GM12878 (cell line): ENCODE measurements at regions not wholly inside any gene's neighbourhood (a gene's known extent, or its start where the extent isn't known, plus 50 kb on each side); places are given as distances from the start of the nearest gene placed in this dataset.

Experiments used
- ATAC-seq: fragments of 200-7000 bp; cut with Tn5 transposase; 3 replicates; pipeline ENCODE4 v1.9.1; 2020; ENCODE audit warnings: mild to moderate bottlenecking, moderate library complexity
- BruUV-seq: library from RNA; stranded (reverse); fragments of 400-500 nt; replicated peaks from 2 replicates; lab custom pipeline; 2021; lab: Mats Ljungman, UMichigan
- CTCF ChIA-PET: fragments of 300-600 bp; sonication (Branson Sonifier 250); formaldehyde crosslinking; extraction: SDS; loops from one replicate; lab custom pipeline; 2021; ENCODE audit warnings: inconsistent platforms; lab: Yijun Ruan, JAX
- POLR2A ChIA-PET: fragments of 350-600 bp; formaldehyde crosslinking; extraction: SDS; loops from one replicate; lab custom pipeline; 2021; ENCODE audit warnings: inconsistent platforms; lab: Charles Lee
- RAD21 ChIA-PET: fragments of 300-600 bp; sonication (Branson Sonifier 250); formaldehyde crosslinking; loops from one replicate; lab custom pipeline; 2023; ENCODE audit warnings: antibody characterized with exemption; ENCODE audit not compliant: unreplicated experiment; lab: Charles Lee
- SMC1A ChIA-PET: fragments of 300-600 bp; sonication (Branson Sonifier 250); formaldehyde crosslinking; loops from one replicate; lab custom pipeline; 2023; ENCODE audit not compliant: unreplicated experiment, uncharacterized antibody; lab: Charles Lee
- DNase-seq: peaks from one replicate; pipeline ENCODE4 v3.0.0-alpha.2; 2011; ENCODE audit warnings: low read depth, low spot score
- FAIRE-seq: peaks from 3 replicates; lab custom pipeline; 2011; peaks lifted over from hg19 to GRCh38; lab: Jason Lieb, UNC
- H2AFZ ChIP-seq: 2 replicates; pipeline ENCODE4 v1.6.0; 2011; ENCODE audit warnings: low read depth, low read length, control low read depth; ENCODE audit not compliant: control insufficient read depth
- H3K27ac ChIP-seq: 2 replicates; pipeline ENCODE4 v1.5.1; 2011; ENCODE audit warnings: control low read depth; ENCODE audit not compliant: control insufficient read depth, insufficient read depth
- H3K27me3 ChIP-seq, 2 experiments: replicated peaks in 1 of 2; 2 replicates each; pipeline versions ENCODE4 v1.6.0 to v1.6.1; 2011; ENCODE audit warnings: low read length in 1 of 2; ENCODE audit not compliant: control insufficient read depth in 2 of 2, insufficient read depth in 2 of 2
- H3K36me3 ChIP-seq, 2 experiments: 2 replicates each; pipeline ENCODE4 v1.5.1; 2011; ENCODE audit warnings: low read length in 1 of 2; ENCODE audit not compliant: control insufficient read depth in 2 of 2, insufficient read depth in 2 of 2
- H3K4me1 ChIP-seq: 2 replicates; pipeline ENCODE4 v1.6.1; 2011; ENCODE audit warnings: mild to moderate bottlenecking, low read length, moderate library complexity, mixed read lengths; ENCODE audit not compliant: control insufficient read depth, insufficient read depth
- H3K4me2 ChIP-seq: 2 replicates; pipeline ENCODE4 v1.6.0; 2011; ENCODE audit warnings: control low read depth; ENCODE audit not compliant: control insufficient read depth, insufficient read depth
- H3K4me3 ChIP-seq: fragments of 200-600 bp; sonication (generic); 2 replicates; pipeline ENCODE4 v1.5.1; 2016
- H3K79me2 ChIP-seq: 2 replicates; pipeline ENCODE4 v1.6.0; 2011; ENCODE audit warnings: low read length; ENCODE audit not compliant: control insufficient read depth, insufficient read depth
- H3K9ac ChIP-seq: 2 replicates; pipeline ENCODE4 v1.8.0; 2011; ENCODE audit warnings: low read length, control low read depth, mixed read lengths; ENCODE audit not compliant: control insufficient read depth, insufficient read depth
- H3K9me3 ChIP-seq: replicated peaks from 3 replicates; pipeline ENCODE4 v1.5.1; 2011; ENCODE audit warnings: mild to moderate bottlenecking, low read length; ENCODE audit not compliant: control insufficient read depth, insufficient read depth
- H4K20me1 ChIP-seq: 2 replicates; pipeline ENCODE4 v1.6.0; 2011; ENCODE audit not compliant: control insufficient read depth, insufficient read depth
- EP300 ChIP-seq, 2 experiments: fragments of 150-350 bp in 1 of 2; IDR thresholded peaks; 2 replicates each; pipeline ENCODE4 v1.6.1; 2011 to 2012; ENCODE audit warnings: low read depth in 2 of 2, low read length in 2 of 2, borderline replicate concordance in 1 of 2, improper control_type of control experiment in 1 of 2, inconsistent platforms in 1 of 2; ENCODE audit not compliant: control insufficient read depth in 1 of 2
- ETV6 ChIP-seq, 2 experiments: fragments of 450-650 bp in 1 of 2; IDR thresholded peaks in 1 of 2; conservative IDR thresholded peaks in 1 of 2; 2 replicates each; pipeline ENCODE4 v1.6.1; 2014; ENCODE audit warnings: antibody characterized with exemption in 1 of 2, borderline replicate concordance in 1 of 2, low read depth in 1 of 2, mild to moderate bottlenecking in 1 of 2, moderate library complexity in 1 of 2
- HDAC2 ChIP-seq: fragments of 200-600 bp; sonication (generic); IDR thresholded peaks from 2 replicates; pipeline ENCODE4 v1.6.1; 2017
- MAX ChIP-seq: IDR thresholded peaks from 2 replicates; pipeline ENCODE4 v1.6.1; 2012; ENCODE audit warnings: low read depth, low read length, improper control_type of control experiment
- NFYA ChIP-seq: IDR thresholded peaks from 2 replicates; pipeline ENCODE4 v1.6.1; 2011; ENCODE audit warnings: low read depth, mild to moderate bottlenecking, low read length, improper control_type of control experiment, borderline replicate concordance
- PML ChIP-seq: IDR thresholded peaks from 2 replicates; pipeline ENCODE4 v1.6.1; 2012; ENCODE audit warnings: low read length, inconsistent platforms
- SIX5 ChIP-seq: IDR thresholded peaks from 2 replicates; pipeline ENCODE4 v1.6.1; 2011; ENCODE audit warnings: mild to moderate bottlenecking, low read depth, low read length, moderate library complexity; ENCODE audit not compliant: severe bottlenecking
- SUZ12 ChIP-seq: fragments of 200-600 bp; sonication (generic); IDR thresholded peaks from one replicate; pipeline ENCODE4 v1.6.1; 2018; ENCODE audit warnings: antibody characterized with exemption, mild to moderate bottlenecking; ENCODE audit not compliant: unreplicated experiment
- TAF1 ChIP-seq: IDR thresholded peaks from 2 replicates; pipeline ENCODE4 v1.6.1; 2011; ENCODE audit warnings: mild to moderate bottlenecking, low read depth, low read length, borderline replicate concordance
- ZNF207 ChIP-seq: fragments of 450-650 bp; IDR thresholded peaks from 2 replicates; pipeline ENCODE4 v1.6.1; 2014; ENCODE audit warnings: antibody characterized with exemption, mild to moderate bottlenecking, borderline replicate concordance
- ZNF687 ChIP-seq: fragments of 450-650 bp; IDR thresholded peaks from 2 replicates; pipeline ENCODE4 v1.6.1; 2017; ENCODE audit warnings: mild to moderate bottlenecking, moderate library complexity
- ZSCAN29 ChIP-seq: fragments of 450-650 bp; IDR thresholded peaks from 2 replicates; pipeline ENCODE4 v1.6.1; 2017; ENCODE audit warnings: mild to moderate bottlenecking, moderate library complexity
- WGBS: methylation state at CpG from one replicate; pipeline ENCODE4 v1.1.6; 2016; ENCODE audit warnings: low lambda C conversion rate; ENCODE audit not compliant: insufficient replicate concordance, insufficient coverage; ENCODE audit errors: missing lambda C conversion rate; 5-methylcytosine and 5-hydroxymethylcytosine counted together
- in situ Hi-C: fragments of 300-500 bp; cut with MboI; formaldehyde crosslinking; loops from 9 replicates; pipeline ENCODE4 v1.14.3; 2018; ENCODE audit warnings: mixed read lengths
- intact Hi-C: fragments of 100-400 bp; cut with micrococcal nuclease; formaldehyde crosslinking; loops from one replicate; pipeline ENCODE4 v1.14.2; 2022; ENCODE audit not compliant: unreplicated experiment

GRCh38 chr2:150138587-150138986 is 348.9 kb downstream of the RND3 start:
- no peak for DNase-seq
- no peak overlapping the region for H2AFZ ChIP-seq
- no peaks in the 10 kb centered on the region for H3K36me3 ChIP-seq
- in situ Hi-C loops: no loop called here
- TF ChIP-seq ZSCAN29 (no peak), PML (no peak), MAX (no peak)
- TF ChIP-seq, all 136 proteins: peak for 0
- no peak overlapping the region for H3K4me2 ChIP-seq
- H3K4me1 ChIP-seq: no peaks in the 10 kb centered on the region
- H3K9ac ChIP-seq: no peak overlapping the region
- WGBS: 22% methylated on average over 4 of the region's 4 CpGs
- POLR2A ChIA-PET: no interaction called here
- H3K79me2 ChIP-seq: no peaks in the 10 kb centered on the region
- no peak for FAIRE-seq
- H3K27ac ChIP-seq: no peak overlapping the region
- no peak for ATAC-seq
- H3K4me3 ChIP-seq: no peak overlapping the region
- H3K27me3 ChIP-seq: no peaks in the 10 kb centered on the region
- H3K9me3 ChIP-seq: no peaks in the 10 kb centered on the region
- RAD21 ChIA-PET: no interaction called here
- BruUV-seq: no TSS peak
- SMC1A ChIA-PET: interaction anchor here (0.6 kb wide), 1 partner anchor 275 kb away, joined by 3 read pairs; no protein-coding TSS in a partner anchor
- intact Hi-C loops: no loop called here
- CTCF ChIA-PET: no interaction called here
- no peaks in the 10 kb centered on the region for H4K20me1 ChIP-seq

- Histone ChIP-seq H3K79me2 (no peaks in the 10 kb centered on the region), H3K9me3 (no peaks in the 10 kb centered on the region), H3K4me2 (no peak overlapping the region), H4K20me1 (no peaks in the 10 kb centered on the region), H3K27ac (no peak overlapping the region), H3K9ac (no peak overlapping the region), H3K27me3 (no peaks in the 10 kb centered on the region), H3K4me3 (no peak overlapping the region), H3K4me1 (no peaks in the 10 kb centered on the region), H3K36me3 (no peaks in the 10 kb centered on the region), H2AFZ (no peak overlapping the region)
- no peak for ATAC-seq
- DNase-seq: no peak
- 4% methylated on average over 5 of the region's 5 CpGs for WGBS
- BruUV-seq: no TSS peak
- in situ Hi-C loops: no loop called here
- SMC1A ChIA-PET: interaction anchor here (0.6 to 1.0 kb wide), 2 partner anchors 13 to 1167 kb away, joined by 3 read pairs; no protein-coding TSS in a partner anchor
- no peak for FAIRE-seq
- CTCF ChIA-PET: no interaction called here
- intact Hi-C loops: no loop called here
- RAD21 ChIA-PET: no interaction called here
- POLR2A ChIA-PET: no interaction called here
- TF ChIP-seq ZNF687 (no peak), ETV6 (conservative IDR thresholded peaks at IDR 0.05 in 1 of 2, IDR thresholded peaks at IDR 0.05 in 1 of 2; ENCODE audit: borderline replicate concordance in 1 of 2, low read depth in 1 of 2) (no peak), HDAC2 (no peak), NFYA (no peak), ZNF207 (no peak), SUZ12 (no peak), SIX5 (no peak), EP300 (IDR thresholded peaks at IDR 0.05; ENCODE audit: borderline replicate concordance in 1 of 2, control insufficient read depth in 1 of 2, low read depth in 2 of 2, low read length in 2 of 2) (no peak), TAF1 (no peak)
These were observed 350.0 kb downstream of the RND3 start for GRCh38 chr2:150137338-150138069.
